Heart left ventricle (tissue), 13 donors: ENCODE measurements at regions not wholly inside any gene's neighbourhood (a gene's known extent, or its start where the extent isn't known, plus 50 kb on each side); places are given as distances from the start of the nearest gene placed in this dataset.

ENCODE experiments used
- CTCF ChIP-seq, 12 donors: fragments of 200-600 bp; sonication (generic) in 4 of 12; IDR thresholded peaks; one replicate each; pipeline versions ENCODE4 v1.5.0 to v1.8.0; 2018 to 2022; ENCODE audit warnings: antibody characterized with exemption in 12 of 12, mild to moderate bottlenecking in 5 of 12
- POLR2A ChIP-seq, 2 donors: fragments of 450-650 bp; IDR thresholded peaks; one replicate each; pipeline ENCODE4 v1.6.1; 2017; ENCODE audit warnings: antibody characterized with exemption in 2 of 2, mild to moderate bottlenecking in 2 of 2, moderate library complexity in 2 of 2
- donor health status: ischemic (EF 13 %, LVEDD 7.1; RV severe dilation, severe dysfunction).
- donor health status: DM: no; HTN: yes; CAD: no.
- donor health status: DM: no; HTN: no; CAD: no.
- donor health status: ischemic (EF 25% LVEDD 6.9; RV normal size, moderate dysfunction).
- donor health status: ischemic (EF 25% LVEDD 5.7; RV mildly dilated, moderate dysfunction).
- donor health status: ischemic (EF 35%, LVEDD 5.7; RV mildly dilated, moderate dysfunction).
- donor health status: nonischemic (EF 11% LVEDD 7.7; RV severe dilation, severe dysfunction).
- donor health status: DM: yes; HTN: yes; CAD: no.
- donor health status: PGD.
- donor health status: ischemic (EF 29% LVEDD 5.4; RV normal size, mild dysfunction).
- donor health status: nonischemic (EF 23%, LVEDD 6.1; RV moderate dilation, normal function).

- no peak for TF ChIP-seq CTCF (IDR thresholded peaks at IDR 0.05)
- TF ChIP-seq POLR2A (IDR thresholded peaks at IDR 0.05) = no peak
Measured at GRCh38 chr4:143026459-143027170, 158.1 kb upstream of the USP38 start.
